ENCODE measurements at regions not wholly inside any gene's neighbourhood (a gene's known extent, or its start where the extent isn't known, plus 50 kb on each side); places are given as distances from the start of the nearest gene placed in this dataset.

DNA sequence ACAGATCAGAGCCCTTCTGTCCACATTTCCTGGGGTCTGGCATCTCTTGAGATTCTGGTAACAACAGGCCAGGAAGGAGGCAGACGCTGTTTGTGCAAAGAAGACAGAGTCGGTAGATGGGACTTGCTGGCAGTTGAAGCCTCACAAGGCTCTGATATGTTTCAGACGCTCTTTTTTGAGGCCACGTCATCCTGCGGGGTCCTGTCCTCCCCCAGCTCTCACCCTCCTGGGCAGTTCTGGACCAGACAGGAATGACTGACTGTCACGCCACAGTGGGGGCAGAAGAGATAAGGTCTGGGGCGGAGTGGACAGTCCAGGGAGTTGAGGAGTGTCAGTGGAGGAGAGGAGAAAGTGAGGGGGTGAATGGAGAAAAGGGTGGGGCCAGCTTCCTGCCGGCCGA lies 87.1 kb upstream of the SULF2 start:
- H3K36me3 ChIP-seq (replicated peaks in 1 of 2; ENCODE audit: control insufficient read depth in 1 of 2, insufficient read depth in 2 of 2, low read length in 2 of 2), result no peaks in the 10 kb centered on the region
- ChIA-PET POLR2A (no interaction called here), CTCF (ENCODE audit: low intra/inter-chr PET ratio, low total read pairs) (no interaction called here)
- in situ Hi-C loops (cut with HindIII; ENCODE audit: extremely low pct_ligation_motif_present, low pct_unique_long_range_greater_than_20kb) (no loop called here), intact Hi-C loops (cut with micrococcal nuclease; ENCODE audit: unreplicated experiment) (no loop called here)
- no peaks in the 10 kb centered on the region for H3K9me3 ChIP-seq (ENCODE audit: low read length)
- FAIRE-seq, result no peak
- no peak overlapping the region for H3K4me2 ChIP-seq (ENCODE audit: low read depth, low read length)
- H3K79me2 ChIP-seq (ENCODE audit: insufficient read depth, low read length), result no peaks in the 10 kb centered on the region
- H3K9ac ChIP-seq (ENCODE audit: insufficient read depth, low read depth, low read length), result no peak overlapping the region
- H4K20me1 ChIP-seq (ENCODE audit: insufficient read depth, low read length), result no peaks in the 10 kb centered on the region
- 45% methylated on average over 9 of the region's 9 CpGs for WGBS (ENCODE audit: low lambda C conversion rate)
- no peak overlapping the region for H3K4me3 ChIP-seq (replicated peaks in 1 of 3; ENCODE audit: insufficient read depth in 1 of 3, low read depth in 2 of 3, low read length in 3 of 3)
- H3K27ac ChIP-seq (ENCODE audit: extremely low read length, insufficient read depth, low read length), result no peak overlapping the region
- ATAC-seq, result no peak; the same call in 2 of the 3 replicates
- H3K27me3 ChIP-seq (ENCODE audit: control insufficient read depth in 1 of 2, insufficient read depth in 2 of 2, low read length in 2 of 2), result peaks cover 9 to 54% of the 10 kb centered on the region in 2 experiments; a peak in 4 of 5 replicates
- no peak overlapping the region for H2AFZ ChIP-seq (ENCODE audit: low read length)
- DNase-seq (ENCODE audit: low spot score), result no peak
- no TSS peak for BruUV-seq (replicated peaks)
- H3K4me1 ChIP-seq (ENCODE audit: insufficient read depth, low read length), result peaks cover 14% of the 10 kb centered on the region
- TF ChIP-seq KAT2B (IDR thresholded peaks at IDR 0.05; ENCODE audit: borderline replicate concordance, low read depth, low read length), result no peak
- TF ChIP-seq, protein P1, sequence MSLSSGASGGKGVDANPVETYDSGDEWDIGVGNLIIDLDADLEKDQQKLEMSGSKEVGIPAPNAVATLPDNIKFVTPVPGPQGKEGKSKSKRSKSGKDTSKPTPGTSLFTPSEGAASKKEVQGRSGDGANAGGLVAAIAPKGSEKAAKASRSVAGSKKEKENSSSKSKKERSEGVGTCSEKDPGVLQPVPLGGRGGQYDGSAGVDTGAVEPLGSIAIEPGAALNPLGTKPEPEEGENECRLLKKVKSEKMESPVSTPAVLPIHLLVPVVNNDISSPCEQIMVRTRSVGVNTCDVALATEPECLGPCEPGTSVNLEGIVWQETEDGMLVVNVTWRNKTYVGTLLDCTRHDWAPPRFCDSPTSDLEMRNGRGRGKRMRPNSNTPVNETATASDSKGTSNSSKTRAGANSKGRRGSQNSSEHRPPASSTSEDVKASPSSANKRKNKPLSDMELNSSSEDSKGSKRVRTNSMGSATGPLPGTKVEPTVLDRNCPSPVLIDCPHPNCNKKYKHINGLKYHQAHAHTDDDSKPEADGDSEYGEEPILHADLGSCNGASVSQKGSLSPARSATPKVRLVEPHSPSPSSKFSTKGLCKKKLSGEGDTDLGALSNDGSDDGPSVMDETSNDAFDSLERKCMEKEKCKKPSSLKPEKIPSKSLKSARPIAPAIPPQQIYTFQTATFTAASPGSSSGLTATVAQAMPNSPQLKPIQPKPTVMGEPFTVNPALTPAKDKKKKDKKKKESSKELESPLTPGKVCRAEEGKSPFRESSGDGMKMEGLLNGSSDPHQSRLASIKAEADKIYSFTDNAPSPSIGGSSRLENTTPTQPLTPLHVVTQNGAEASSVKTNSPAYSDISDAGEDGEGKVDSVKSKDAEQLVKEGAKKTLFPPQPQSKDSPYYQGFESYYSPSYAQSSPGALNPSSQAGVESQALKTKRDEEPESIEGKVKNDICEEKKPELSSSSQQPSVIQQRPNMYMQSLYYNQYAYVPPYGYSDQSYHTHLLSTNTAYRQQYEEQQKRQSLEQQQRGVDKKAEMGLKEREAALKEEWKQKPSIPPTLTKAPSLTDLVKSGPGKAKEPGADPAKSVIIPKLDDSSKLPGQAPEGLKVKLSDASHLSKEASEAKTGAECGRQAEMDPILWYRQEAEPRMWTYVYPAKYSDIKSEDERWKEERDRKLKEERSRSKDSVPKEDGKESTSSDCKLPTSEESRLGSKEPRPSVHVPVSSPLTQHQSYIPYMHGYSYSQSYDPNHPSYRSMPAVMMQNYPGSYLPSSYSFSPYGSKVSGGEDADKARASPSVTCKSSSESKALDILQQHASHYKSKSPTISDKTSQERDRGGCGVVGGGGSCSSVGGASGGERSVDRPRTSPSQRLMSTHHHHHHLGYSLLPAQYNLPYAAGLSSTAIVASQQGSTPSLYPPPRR (CRISPR knock-in tag; IDR thresholded peaks at IDR 0.05; ENCODE audit: borderline replicate concordance), result no peak
- TF ChIP-seq, protein P2, sequence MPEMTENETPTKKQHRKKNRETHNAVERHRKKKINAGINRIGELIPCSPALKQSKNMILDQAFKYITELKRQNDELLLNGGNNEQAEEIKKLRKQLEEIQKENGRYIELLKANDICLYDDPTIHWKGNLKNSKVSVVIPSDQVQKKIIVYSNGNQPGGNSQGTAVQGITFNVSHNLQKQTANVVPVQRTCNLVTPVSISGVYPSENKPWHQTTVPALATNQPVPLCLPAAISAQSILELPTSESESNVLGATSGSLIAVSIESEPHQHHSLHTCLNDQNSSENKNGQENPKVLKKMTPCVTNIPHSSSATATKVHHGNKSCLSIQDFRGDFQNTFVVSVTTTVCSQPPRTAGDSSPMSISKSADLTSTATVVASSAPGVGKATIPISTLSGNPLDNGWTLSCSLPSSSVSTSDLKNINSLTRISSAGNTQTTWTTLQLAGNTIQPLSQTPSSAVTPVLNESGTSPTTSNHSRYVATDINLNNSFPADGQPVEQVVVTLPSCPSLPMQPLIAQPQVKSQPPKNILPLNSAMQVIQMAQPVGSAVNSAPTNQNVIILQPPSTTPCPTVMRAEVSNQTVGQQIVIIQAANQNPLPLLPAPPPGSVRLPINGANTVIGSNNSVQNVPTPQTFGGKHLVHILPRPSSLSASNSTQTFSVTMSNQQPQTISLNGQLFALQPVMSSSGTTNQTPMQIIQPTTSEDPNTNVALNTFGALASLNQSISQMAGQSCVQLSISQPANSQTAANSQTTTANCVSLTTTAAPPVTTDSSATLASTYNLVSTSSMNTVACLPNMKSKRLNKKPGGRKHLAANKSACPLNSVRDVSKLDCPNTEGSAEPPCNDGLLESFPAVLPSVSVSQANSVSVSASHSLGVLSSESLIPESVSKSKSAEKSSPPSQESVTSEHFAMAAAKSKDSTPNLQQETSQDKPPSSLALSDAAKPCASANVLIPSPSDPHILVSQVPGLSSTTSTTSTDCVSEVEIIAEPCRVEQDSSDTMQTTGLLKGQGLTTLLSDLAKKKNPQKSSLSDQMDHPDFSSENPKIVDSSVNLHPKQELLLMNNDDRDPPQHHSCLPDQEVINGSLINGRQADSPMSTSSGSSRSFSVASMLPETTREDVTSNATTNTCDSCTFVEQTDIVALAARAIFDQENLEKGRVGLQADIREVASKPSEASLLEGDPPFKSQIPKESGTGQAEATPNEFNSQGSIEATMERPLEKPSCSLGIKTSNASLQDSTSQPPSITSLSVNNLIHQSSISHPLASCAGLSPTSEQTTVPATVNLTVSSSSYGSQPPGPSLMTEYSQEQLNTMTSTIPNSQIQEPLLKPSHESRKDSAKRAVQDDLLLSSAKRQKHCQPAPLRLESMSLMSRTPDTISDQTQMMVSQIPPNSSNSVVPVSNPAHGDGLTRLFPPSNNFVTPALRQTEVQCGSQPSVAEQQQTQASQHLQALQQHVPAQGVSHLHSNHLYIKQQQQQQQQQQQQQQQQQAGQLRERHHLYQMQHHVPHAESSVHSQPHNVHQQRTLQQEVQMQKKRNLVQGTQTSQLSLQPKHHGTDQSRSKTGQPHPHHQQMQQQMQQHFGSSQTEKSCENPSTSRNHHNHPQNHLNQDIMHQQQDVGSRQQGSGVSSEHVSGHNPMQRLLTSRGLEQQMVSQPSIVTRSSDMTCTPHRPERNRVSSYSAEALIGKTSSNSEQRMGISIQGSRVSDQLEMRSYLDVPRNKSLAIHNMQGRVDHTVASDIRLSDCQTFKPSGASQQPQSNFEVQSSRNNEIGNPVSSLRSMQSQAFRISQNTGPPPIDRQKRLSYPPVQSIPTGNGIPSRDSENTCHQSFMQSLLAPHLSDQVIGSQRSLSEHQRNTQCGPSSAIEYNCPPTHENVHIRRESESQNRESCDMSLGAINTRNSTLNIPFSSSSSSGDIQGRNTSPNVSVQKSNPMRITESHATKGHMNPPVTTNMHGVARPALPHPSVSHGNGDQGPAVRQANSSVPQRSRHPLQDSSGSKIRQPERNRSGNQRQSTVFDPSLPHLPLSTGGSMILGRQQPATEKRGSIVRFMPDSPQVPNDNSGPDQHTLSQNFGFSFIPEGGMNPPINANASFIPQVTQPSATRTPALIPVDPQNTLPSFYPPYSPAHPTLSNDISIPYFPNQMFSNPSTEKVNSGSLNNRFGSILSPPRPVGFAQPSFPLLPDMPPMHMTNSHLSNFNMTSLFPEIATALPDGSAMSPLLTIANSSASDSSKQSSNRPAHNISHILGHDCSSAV (CRISPR knock-in tag; IDR thresholded peaks at IDR 0.05; ENCODE audit: borderline replicate concordance), result no peak
